Osteoblast (primary cell): ENCODE measurements at regions not wholly inside any gene's neighbourhood (a gene's known extent, or its start where the extent isn't known, plus 50 kb on each side); places are given as distances from the start of the nearest gene placed in this dataset.
A peak's percentile ranks its signal among the peaks of the same experiment; 100 is the strongest.

ENCODE experiments used
- DNase-seq: peaks from one replicate; pipeline ENCODE4 v3.0.0; 2011; ENCODE audit warnings: low spot score, mixed read lengths; ENCODE audit not compliant: insufficient read length; ENCODE audit errors: missing footprints
- H2AFZ ChIP-seq: 2 replicates; pipeline ENCODE4 v1.6.0; 2011; ENCODE audit warnings: mild to moderate bottlenecking, low read length
- H3K27ac ChIP-seq: 2 replicates; pipeline ENCODE4 v1.5.1; 2011; ENCODE audit warnings: mild to moderate bottlenecking, low read depth, low read length, moderate library complexity
- H3K27me3 ChIP-seq: 2 replicates; pipeline ENCODE4 v1.6.0; 2012; ENCODE audit warnings: mild to moderate bottlenecking, control low read depth, inconsistent platforms, low read length, moderate library complexity; ENCODE audit not compliant: insufficient read depth
- H3K36me3 ChIP-seq: 2 replicates; pipeline ENCODE4 v1.5.1; 2011; ENCODE audit warnings: mild to moderate bottlenecking, low read length, control low read depth, moderate library complexity; ENCODE audit not compliant: insufficient read depth
- H3K4me1 ChIP-seq: 2 replicates; pipeline ENCODE4 v1.5.1; 2011; ENCODE audit warnings: mild to moderate bottlenecking, low read length, control low read depth, moderate library complexity; ENCODE audit not compliant: insufficient read depth
- H3K4me2 ChIP-seq: 2 replicates; pipeline ENCODE4 v1.6.0; 2011; ENCODE audit warnings: mild to moderate bottlenecking, low read length; ENCODE audit not compliant: insufficient read depth
- H3K4me3 ChIP-seq: fragments of 200-600 bp; sonication (generic); 3 replicates; pipeline ENCODE4 v1.5.1; 2012; ENCODE audit warnings: mild to moderate bottlenecking, low read length, inconsistent platforms; ENCODE audit not compliant: insufficient read depth
- H3K79me2 ChIP-seq: 2 replicates; pipeline ENCODE4 v1.6.0; 2012; ENCODE audit warnings: mild to moderate bottlenecking, low read length, control low read depth, inconsistent platforms; ENCODE audit not compliant: insufficient read depth
- H3K9me3 ChIP-seq: 2 replicates; pipeline ENCODE4 v1.5.1; 2011; ENCODE audit warnings: low read depth, low read length, control low read depth
- H4K20me1 ChIP-seq: 2 replicates; pipeline ENCODE4 v1.6.0; 2012; ENCODE audit warnings: mild to moderate bottlenecking, low read length, control low read depth; ENCODE audit not compliant: insufficient read depth
- TF ChIP-seq, protein P1 (sequence below): IDR thresholded peaks from 2 replicates; pipeline ENCODE4 v1.5.1; 2011; ENCODE audit warnings: mild to moderate bottlenecking, low read depth, low read length, moderate library complexity; ENCODE audit errors: extremely low read depth

DNA sequence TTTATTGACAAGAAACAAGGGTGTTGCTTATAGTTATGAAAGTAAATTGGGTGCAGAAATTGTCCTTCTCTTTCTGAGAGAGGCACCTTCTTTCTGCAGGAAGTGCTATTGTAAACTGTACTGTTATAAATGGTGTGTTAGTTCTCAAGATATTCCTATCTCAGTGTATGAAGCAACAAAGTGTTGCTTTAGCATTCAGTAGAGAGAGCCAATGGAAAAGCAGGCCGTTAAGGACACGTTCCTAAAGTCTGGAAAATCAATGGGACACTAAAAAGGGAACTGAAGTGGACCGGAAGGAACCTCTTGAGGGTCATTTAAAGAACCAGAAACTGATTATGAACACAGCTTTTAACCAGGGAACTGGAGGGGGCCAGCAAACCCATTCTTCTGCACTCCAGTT, 510.0 kb upstream of the ZEB2 start:
- Histone ChIP-seq H3K27ac (peak overlapping the region; percentile 87), H2AFZ (peak overlapping the region; percentile 80), H3K4me1 (peaks cover 52% of the 10 kb centered on the region), H3K4me3 (peak overlapping the region; percentile 34), H3K9me3 (no peaks in the 10 kb centered on the region), H3K79me2 (peaks cover 48% of the 10 kb centered on the region), H3K4me2 (peak overlapping the region; percentile 76), H3K27me3 (no peaks in the 10 kb centered on the region), H3K36me3 (no peaks in the 10 kb centered on the region), H4K20me1 (no peaks in the 10 kb centered on the region)
- peak; percentile 21 for DNase-seq
- TF ChIP-seq, protein P1, sequence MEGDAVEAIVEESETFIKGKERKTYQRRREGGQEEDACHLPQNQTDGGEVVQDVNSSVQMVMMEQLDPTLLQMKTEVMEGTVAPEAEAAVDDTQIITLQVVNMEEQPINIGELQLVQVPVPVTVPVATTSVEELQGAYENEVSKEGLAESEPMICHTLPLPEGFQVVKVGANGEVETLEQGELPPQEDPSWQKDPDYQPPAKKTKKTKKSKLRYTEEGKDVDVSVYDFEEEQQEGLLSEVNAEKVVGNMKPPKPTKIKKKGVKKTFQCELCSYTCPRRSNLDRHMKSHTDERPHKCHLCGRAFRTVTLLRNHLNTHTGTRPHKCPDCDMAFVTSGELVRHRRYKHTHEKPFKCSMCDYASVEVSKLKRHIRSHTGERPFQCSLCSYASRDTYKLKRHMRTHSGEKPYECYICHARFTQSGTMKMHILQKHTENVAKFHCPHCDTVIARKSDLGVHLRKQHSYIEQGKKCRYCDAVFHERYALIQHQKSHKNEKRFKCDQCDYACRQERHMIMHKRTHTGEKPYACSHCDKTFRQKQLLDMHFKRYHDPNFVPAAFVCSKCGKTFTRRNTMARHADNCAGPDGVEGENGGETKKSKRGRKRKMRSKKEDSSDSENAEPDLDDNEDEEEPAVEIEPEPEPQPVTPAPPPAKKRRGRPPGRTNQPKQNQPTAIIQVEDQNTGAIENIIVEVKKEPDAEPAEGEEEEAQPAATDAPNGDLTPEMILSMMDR, result no peak

GRCh38 chr2:145029081-145029480, 509.2 kb upstream of the ZEB2 start:
- H3K4me2 ChIP-seq, result peak overlapping the region; percentile 76
- peak overlapping the region; percentile 61 for H2AFZ ChIP-seq
- H3K79me2 ChIP-seq, result peaks cover 48% of the 10 kb centered on the region
- no peaks in the 10 kb centered on the region for H3K27me3 ChIP-seq
- H4K20me1 ChIP-seq, result no peaks in the 10 kb centered on the region
- TF ChIP-seq, protein P1, result no peak
- peak overlapping the region; percentile 87 for H3K27ac ChIP-seq
- no peaks in the 10 kb centered on the region for H3K9me3 ChIP-seq
- DNase-seq, result no peak
- no peaks in the 10 kb centered on the region for H3K36me3 ChIP-seq
- H3K4me1 ChIP-seq, result peaks cover 55% of the 10 kb centered on the region
- H3K4me3 ChIP-seq, result peak overlapping the region; percentile 45

DNA sequence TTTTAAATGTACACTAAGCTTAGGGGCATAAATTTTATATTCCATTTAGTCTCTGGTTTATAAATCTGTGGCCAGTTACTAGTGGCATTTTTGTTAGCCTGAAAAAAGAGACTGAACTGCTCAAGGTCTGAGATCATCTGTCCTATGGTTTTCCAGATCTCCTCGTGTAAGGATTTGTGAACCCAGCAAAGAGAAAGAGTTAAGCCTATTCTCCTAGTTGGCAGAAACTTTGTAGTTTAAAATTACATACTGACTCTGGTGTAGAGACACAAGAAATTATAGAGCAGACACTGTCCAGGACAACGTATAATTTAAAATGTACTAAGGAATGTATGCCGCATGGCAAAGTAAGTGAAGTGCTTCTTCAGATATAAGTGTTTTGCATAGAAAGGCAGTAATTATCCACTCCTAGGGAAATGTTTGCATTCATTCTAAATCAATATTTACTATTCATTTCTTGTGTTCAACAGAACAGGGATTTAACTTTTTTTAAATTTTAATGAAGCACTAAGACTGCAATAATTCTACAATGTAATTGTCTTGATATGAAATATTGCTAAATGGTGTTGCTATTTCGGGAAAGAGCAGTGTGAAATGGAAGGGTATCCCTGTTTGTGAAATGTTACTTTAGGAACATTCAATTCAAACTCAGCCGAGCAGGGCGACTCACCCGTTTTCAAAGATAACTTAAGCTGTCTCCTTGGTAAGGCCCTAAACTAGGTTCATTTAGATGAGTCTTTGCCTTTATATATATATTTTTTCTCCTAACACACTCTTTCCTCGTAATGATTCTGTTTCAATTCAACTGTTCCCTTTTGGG, 508.4 kb upstream of the ZEB2 start:
- peak overlapping the region; percentile 61 for H2AFZ ChIP-seq
- H3K4me1 ChIP-seq, result peaks cover 61% of the 10 kb centered on the region
- no peaks in the 10 kb centered on the region for H3K9me3 ChIP-seq
- H3K27me3 ChIP-seq, result no peaks in the 10 kb centered on the region
- peak overlapping the region; percentile 87 for H3K27ac ChIP-seq
- no peaks in the 10 kb centered on the region for H4K20me1 ChIP-seq
- peak overlapping the region; percentile 45 for H3K4me3 ChIP-seq
- TF ChIP-seq, protein P1, result no peak
- H3K79me2 ChIP-seq, result peaks cover 45% of the 10 kb centered on the region
- H3K36me3 ChIP-seq, result no peaks in the 10 kb centered on the region
- DNase-seq, result no peak
- H3K4me2 ChIP-seq, result peak overlapping the region; percentile 76

GRCh38 chr2:145026456-145027455, 506.8 kb upstream of the ZEB2 start:
- Histone ChIP-seq H3K4me2 (peak overlapping the region; percentile 76), H4K20me1 (no peaks in the 10 kb centered on the region), H3K27ac (peak overlapping the region; percentile 87), H3K79me2 (peaks cover 39% of the 10 kb centered on the region), H2AFZ (peak overlapping the region; percentile 73), H3K9me3 (no peaks in the 10 kb centered on the region), H3K4me1 (peaks cover 71% of the 10 kb centered on the region), H3K4me3 (peak overlapping the region; percentile 53), H3K27me3 (no peaks in the 10 kb centered on the region), H3K36me3 (no peaks in the 10 kb centered on the region)
- TF ChIP-seq, protein P1, result no peak
- no peak for DNase-seq
